ENCODE measurements at regions not wholly inside any gene's neighbourhood (a gene's known extent, or its start where the extent isn't known, plus 50 kb on each side); places are given as distances from the start of the nearest gene placed in this dataset.

GRCh38 chr12:87841935-87842334 is 187.3 kb downstream of the C12orf50 start:
- no peak for DNase-seq

- no peak for DNase-seq
Observed at GRCh38 chr12:87836190-87836589, 193.0 kb downstream of the C12orf50 start.

DNA sequence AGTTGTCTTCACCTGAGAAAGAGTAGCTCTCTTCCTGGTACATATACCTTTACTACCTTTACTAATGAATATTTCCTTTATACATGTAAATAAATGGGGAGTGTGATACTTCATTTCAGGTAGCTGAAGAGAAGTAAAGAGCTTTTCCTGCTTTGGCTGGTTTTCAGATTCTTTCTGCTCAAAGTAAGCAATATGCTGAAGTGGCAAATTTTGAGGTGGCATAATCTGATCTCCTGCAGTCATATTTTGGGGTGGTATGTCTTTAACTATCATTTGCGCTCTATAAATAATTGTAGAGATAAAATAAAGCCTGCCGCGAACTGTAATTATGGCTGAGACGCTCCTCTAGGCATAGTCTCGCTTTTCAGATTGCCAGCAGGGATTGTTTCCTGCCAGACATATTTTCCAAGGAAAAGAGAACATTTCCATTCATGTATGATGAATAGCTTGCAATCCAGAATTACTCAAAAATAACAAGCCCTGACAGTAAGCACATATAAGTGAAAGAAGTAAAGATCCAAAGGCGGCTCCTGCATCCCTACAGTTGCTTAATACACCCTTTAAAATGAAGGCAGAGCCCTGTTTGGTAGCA is 200.7 kb downstream of the C12orf50 start:
- DNase-seq = no peak

GRCh38 chr12:87827638-87828264 is 201.4 kb downstream of the C12orf50 start:
- DNase-seq = no peak

- no peak for DNase-seq
Observed at GRCh38 chr12:87822923-87823322, 206.3 kb downstream of the C12orf50 start.

- no peak for DNase-seq
Observed at GRCh38 chr12:87820524-87821202, 208.5 kb downstream of the C12orf50 start.

DNA sequence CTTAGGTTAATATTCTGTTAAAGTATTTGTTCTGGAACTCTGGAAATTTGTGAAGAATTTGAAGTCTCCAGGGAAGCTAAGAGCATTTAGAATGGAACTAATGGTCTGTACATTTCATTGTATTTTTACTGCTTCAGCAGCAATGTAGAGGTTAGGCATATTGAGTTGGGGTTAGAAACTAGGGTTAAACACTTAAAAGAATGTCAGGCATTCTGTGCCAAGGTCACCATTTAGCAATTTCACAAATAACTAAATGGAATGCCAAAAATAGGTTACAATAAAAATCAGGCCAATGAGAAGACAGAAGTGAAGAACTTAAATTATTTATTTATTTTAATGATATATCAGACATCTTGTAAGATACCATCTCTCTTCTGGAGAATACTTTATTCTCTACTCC is 210.8 kb downstream of the C12orf50 start:
- DNase-seq = no peak

- no peak for DNase-seq
Observed at GRCh38 chr12:87815771-87816585, 213.2 kb downstream of the C12orf50 start.

DNA sequence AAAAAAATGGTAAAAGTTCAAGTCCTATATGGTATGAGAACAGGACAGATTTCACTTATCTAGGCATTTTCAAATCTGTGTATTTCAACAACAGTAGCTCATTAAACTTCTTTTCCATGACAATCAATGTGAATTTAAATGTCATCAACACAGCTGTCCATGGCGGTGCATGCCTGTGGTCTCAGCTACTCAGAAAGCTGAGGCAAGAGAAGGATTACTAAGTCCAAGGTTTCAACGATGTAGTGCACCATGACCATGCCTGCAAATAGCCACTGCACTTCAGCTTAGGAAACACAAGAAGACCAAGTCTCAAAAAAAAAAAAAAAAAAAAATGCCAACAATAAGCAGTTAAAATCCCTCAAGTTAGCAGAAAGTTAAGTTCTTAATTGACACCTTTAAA is 214.6 kb downstream of the C12orf50 start:
- DNase-seq = no peak

DNA sequence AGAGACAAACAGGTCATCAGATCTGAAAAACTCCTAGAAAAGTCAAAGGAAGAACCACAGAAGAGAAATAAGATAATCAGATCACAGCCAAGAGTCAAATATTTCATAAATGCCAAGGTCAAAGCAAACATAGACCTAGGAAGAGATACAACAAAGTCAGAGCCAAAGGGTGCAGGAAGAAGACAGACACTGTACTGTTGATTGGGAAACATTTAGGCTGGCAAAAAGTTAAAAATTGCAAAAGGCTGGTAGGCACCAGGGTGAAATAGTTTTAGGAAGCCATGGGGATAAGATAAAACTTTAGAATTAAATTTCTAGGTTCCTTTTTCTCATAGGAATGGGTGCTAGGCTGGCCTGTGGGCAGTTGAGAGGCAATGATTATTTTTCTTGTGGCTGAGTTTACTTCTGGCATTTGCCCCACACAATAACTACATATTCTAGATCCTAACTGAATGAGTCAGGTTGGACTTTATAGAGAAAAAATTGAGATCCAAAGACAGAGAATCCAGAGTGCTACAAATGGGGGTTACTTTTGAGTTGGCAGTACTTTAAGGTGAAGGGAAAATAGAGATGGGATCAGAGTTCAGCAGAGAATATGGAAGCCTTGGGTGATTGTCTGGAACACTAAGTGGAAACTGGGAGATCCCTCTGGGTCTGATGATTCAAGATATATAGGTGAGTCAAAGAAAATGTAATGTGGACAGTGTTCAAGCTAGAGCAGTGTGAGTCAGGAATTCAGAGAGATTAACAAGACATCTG is 215.5 kb downstream of the C12orf50 start:
- no peak for DNase-seq

GRCh38 chr12:87812681-87813080 is 216.5 kb downstream of the C12orf50 start:
- no peak for DNase-seq

DNA sequence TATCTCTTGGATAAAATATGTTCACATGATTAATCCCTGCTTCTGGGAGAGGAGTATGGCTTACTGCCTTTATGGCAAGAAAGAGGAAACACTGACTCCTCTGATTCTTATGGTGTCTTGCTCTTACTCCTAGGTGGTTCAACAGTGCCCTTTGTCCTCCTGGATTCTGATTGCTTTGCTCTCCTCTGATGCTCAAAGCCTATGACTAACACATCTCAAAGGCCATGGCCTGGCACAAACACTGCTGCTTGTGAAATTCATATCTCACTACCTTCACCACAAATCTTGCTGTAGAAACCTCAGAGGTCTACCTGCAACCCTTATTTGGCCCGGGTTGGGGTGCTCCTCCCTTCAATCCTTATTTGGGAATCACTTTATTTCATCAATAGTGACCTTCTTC is 217.2 kb downstream of the C12orf50 start:
- DNase-seq = no peak

GRCh38 chr12:87809916-87810315 is 219.3 kb downstream of the C12orf50 start:
- DNase-seq = no peak

DNA sequence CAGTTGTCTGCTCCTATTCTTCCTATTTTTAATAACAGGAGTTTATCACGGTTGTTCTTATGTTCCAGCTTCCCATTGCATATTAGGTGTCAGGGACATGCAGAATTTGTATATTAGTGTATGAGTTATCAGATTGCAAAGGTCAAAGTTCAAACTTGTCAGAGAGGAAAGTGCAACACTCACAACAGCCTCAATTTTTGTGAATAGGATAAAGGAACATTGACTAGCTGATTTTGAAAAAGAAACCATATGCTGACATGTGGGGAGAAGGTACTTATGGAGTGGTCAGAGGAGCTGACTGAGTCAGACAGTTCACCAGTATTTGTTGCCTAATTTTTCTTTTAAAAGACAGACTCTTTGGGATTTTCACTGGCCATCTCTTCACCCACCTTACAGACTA is 222.1 kb downstream of the C12orf50 start:
- no peak for DNase-seq

DNA sequence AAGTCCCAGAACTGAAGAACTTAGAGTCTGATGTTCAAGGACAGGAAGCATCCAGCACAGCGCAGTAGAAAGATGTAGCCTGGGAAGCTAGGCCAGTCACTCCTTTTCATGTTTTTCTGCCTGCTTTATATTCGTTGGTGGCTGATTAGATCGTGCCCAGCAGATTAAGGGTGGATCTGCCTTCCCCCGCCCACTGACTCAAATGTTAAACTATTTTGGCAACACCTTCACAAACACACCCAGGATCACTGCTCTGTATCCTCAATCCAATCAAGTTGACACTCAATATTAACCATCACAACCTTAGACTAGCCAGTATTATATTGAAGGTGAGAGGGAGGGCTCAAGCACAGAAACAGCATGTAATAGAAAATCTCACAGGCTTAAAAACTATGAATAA is 222.9 kb downstream of the C12orf50 start:
- no peak for DNase-seq

DNA sequence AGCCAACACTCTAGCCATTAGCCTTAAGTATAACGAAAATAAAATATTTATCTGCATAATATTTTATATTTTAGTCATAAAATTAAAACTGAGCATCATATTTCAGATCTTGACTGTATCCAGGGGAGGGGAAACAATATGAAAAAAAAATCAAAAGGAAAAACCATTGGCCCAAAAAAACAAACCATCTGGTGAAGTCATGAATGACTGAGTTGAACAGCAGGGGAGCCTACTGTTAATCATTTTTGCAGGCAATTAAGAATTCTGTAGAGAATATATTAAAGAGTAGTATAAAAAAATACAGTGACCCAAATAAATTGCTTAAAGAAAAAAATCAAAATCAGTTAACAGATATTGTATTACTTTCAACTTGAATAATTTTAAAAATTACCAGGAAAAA is 224.8 kb downstream of the C12orf50 start:
- no peak for DNase-seq

- DNase-seq = no peak
Observed at GRCh38 chr12:87802721-87803011, 226.5 kb downstream of the C12orf50 start.

DNA sequence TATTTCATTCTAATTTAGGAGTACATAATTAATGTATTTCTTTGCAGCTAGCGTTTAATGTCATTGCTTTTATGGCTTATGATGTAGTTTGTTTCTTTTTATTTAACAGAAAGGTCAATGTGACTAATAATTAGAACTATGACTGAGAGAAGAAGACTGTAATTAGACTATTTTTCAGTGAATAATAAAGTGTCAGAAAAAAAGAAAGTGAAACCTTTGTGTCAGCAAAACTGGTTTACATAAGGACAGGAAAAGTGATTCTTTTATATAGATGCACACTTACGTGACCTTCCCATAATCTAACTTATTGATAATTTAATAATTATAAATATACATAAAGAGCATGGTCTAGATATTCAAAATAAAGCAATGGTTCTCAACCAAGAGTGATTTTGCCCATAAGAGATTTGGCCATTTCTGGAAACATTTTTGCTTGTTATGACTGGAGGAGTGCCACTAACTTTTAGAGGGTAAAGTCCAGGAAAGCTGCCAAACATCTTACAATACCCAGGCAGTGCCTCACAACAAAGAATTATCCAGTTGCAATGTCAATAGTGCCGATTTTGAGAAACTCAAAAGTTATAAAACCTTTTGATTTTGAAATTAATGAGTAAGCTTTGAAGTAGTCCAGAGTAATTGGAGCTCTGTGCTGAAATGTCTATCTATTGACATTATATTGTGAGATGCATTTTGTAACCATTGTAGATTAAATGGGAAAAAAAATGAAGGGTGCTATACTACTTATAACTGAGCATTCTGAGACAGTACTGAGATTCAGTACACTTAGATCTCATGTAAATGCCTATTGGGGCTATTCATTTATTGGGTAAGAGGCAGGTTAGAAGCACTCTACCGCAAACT is 227.1 kb downstream of the C12orf50 start:
- no peak for DNase-seq

DNA sequence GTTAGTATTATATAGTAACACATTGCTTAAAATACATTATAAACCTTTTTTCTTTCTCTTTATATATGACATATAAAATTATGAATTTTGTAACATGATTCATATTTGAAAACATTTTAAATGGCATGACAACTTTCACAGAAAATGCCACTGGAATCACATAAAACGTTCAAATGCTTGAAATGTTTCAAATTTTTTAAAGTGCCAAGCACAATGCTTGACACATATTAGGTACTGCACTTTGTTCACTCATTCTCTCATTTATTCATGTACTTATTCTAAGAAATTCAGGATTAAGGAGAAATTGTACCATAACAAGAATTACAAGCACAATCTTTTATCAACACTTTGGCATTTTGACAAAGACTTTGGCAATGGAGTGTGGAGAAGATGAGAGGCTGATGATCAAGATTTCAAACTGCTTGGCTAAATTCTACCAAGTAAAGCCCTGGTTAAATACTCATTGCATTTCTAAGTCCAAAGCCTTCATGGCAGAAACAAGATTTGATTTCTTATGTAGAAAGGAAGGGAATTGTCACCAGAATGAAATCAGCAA is 232.2 kb downstream of the C12orf50 start:
- DNase-seq = no peak

DNA sequence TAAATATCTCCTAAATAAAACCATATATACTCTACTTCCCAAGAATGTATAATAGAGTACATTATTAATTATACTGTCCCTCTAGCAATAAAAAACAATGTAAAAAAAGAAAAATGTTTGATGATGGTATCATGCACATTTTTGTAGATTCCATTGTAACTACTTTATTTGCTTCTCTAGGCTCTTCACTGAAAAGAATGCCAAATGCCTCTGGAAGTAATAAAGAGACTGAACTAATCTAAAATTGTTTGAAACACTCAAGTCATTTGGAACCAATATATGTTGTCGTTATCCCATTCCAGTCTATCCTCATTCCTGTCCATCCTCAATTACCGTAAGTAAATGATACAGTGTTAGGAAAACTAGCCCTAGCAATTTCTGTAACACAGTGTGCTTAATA is 233.6 kb downstream of the C12orf50 start:
- DNase-seq = no peak

Measured in anterior cingulate cortex (tissue), 58 donors.